A673 (cell line): ENCODE measurements at regions not wholly inside any gene's neighbourhood (a gene's known extent, or its start where the extent isn't known, plus 50 kb on each side); places are given as distances from the start of the nearest gene placed in this dataset.

ENCODE experiments used
- BruUV-seq: library from RNA; stranded (reverse); fragments of 400-500 nt; replicated peaks from 2 replicates; lab custom pipeline; 2021; lab: Mats Ljungman, UMichigan
- CTCF ChIA-PET: fragments of 300-600 bp; sonication (Branson Sonifier 250); formaldehyde crosslinking; loops from one replicate; lab custom pipeline; 2022; ENCODE audit warnings: antibody characterized with exemption; lab: Charles Lee
- POLR2A ChIA-PET: fragments of 300-600 bp; sonication (Branson Sonifier 250); formaldehyde crosslinking; loops from one replicate; lab custom pipeline; 2022; ENCODE audit warnings: antibody characterized with exemption; ENCODE audit not compliant: low non-redundant PET; lab: Charles Lee
- DNase-seq: peaks from one replicate; pipeline ENCODE4 v3.0.0-alpha.2; 2015; ENCODE audit warnings: low spot score
- H3K27ac ChIP-seq: fragments of 200-600 bp; sonication (generic); 2 replicates; pipeline ENCODE4 v1.5.1; 2016; ENCODE audit warnings: mixed run types, low read depth, mild to moderate bottlenecking, mixed read lengths, antibody characterized with exemption, low read length; ENCODE audit not compliant: poor library complexity, severe bottlenecking
- H3K27me3 ChIP-seq: fragments of 200-600 bp; sonication (generic); replicated peaks from 2 replicates; pipeline ENCODE4 v1.6.1; 2017; ENCODE audit warnings: mixed run types, low read depth, mild to moderate bottlenecking, mixed read lengths, antibody characterized with exemption, low read length; ENCODE audit not compliant: insufficient read depth, poor library complexity
- H3K36me3 ChIP-seq: fragments of 200-600 bp; sonication (generic); 2 replicates; pipeline ENCODE4 v1.6.1; 2016; ENCODE audit warnings: mixed run types, mild to moderate bottlenecking, mixed read lengths, antibody characterized with exemption, low read length; ENCODE audit not compliant: insufficient read depth, poor library complexity, severe bottlenecking
- H3K4me1 ChIP-seq: fragments of 200-600 bp; sonication (generic); 2 replicates; pipeline ENCODE4 v1.6.1; 2017; ENCODE audit warnings: mixed run types, mild to moderate bottlenecking, mixed read lengths, antibody characterized with exemption, low read length; ENCODE audit not compliant: insufficient read depth, poor library complexity, severe bottlenecking
- H3K4me3 ChIP-seq: fragments of 200-600 bp; sonication (generic); 2 replicates; pipeline ENCODE4 v1.5.1; 2016; ENCODE audit warnings: low read depth, mixed run types, mild to moderate bottlenecking, mixed read lengths, low read length; ENCODE audit not compliant: poor library complexity, severe bottlenecking
- H3K9me3 ChIP-seq: fragments of 200-600 bp; sonication (generic); 2 replicates; pipeline ENCODE4 v1.6.1; 2016; ENCODE audit warnings: mixed run types, low read depth, mild to moderate bottlenecking, mixed read lengths, antibody characterized with exemption, low read length; ENCODE audit not compliant: poor library complexity, severe bottlenecking
- CTCF ChIP-seq: fragments of 300-800, 200-600 bp; sonication (generic); conservative IDR thresholded peaks from 2 replicates; pipeline ENCODE4 v1.5.1; 2017; ENCODE audit warnings: low read depth, mild to moderate bottlenecking, antibody characterized with exemption, low read length, moderate library complexity, mixed read lengths
- EZH2 ChIP-seq: fragments of 200-600 bp; sonication (generic); IDR thresholded peaks from 2 replicates; pipeline ENCODE4 v1.6.1; 2017; ENCODE audit warnings: borderline replicate concordance, low read depth, mild to moderate bottlenecking, mixed read lengths, antibody characterized with exemption, low read length; ENCODE audit not compliant: poor library complexity, severe bottlenecking
- intact Hi-C: fragments of 100-400 bp; cut with micrococcal nuclease; formaldehyde crosslinking; loops from one replicate; pipeline ENCODE4 v1.10.0; 2022; ENCODE audit not compliant: unreplicated experiment

GRCh38 chr20:7741866-7742265 is 198.4 kb downstream of the HAO1 start:
- H3K27me3 ChIP-seq = peaks cover 3% of the 10 kb centered on the region
- intact Hi-C loops = no loop called here

GRCh38 chr20:7742479-7742878 is 197.8 kb downstream of the HAO1 start:
- Histone ChIP-seq H3K4me3 (no peak overlapping the region), H3K36me3 (no peaks in the 10 kb centered on the region), H3K27me3 (peaks cover 3% of the 10 kb centered on the region), H3K9me3 (no peaks in the 10 kb centered on the region), H3K27ac (no peak overlapping the region), H3K4me1 (no peaks in the 10 kb centered on the region)
- ChIA-PET POLR2A (no interaction called here), CTCF (no interaction called here)
- intact Hi-C loops = no loop called here
- no TSS peak for BruUV-seq
- DNase-seq = no peak
- TF ChIP-seq EZH2 (no peak), CTCF (no peak)

More at GRCh38 chr20:7741866-7742265, 198.4 kb downstream of the HAO1 start:
- Histone ChIP-seq H3K4me1 (no peaks in the 10 kb centered on the region), H3K27ac (no peak overlapping the region), H3K9me3 (no peaks in the 10 kb centered on the region), H3K4me3 (no peak overlapping the region), H3K36me3 (no peaks in the 10 kb centered on the region)
- TF ChIP-seq CTCF (no peak), EZH2 (no peak)
- POLR2A ChIA-PET = no interaction called here
- CTCF ChIA-PET = no interaction called here
- no TSS peak for BruUV-seq
- DNase-seq = no peak

- Histone ChIP-seq H3K4me3 (no peak overlapping the region), H3K4me1 (no peaks in the 10 kb centered on the region), H3K27ac (no peak overlapping the region), H3K9me3 (no peaks in the 10 kb centered on the region), H3K27me3 (peaks cover 3% of the 10 kb centered on the region), H3K36me3 (no peaks in the 10 kb centered on the region)
- TF ChIP-seq CTCF = no peak
- TF ChIP-seq EZH2 = no peak
- intact Hi-C loops = no loop called here
- BruUV-seq = no TSS peak
- CTCF ChIA-PET = no interaction called here
- no peak for DNase-seq
- POLR2A ChIA-PET = no interaction called here
Observed at GRCh38 chr20:7744411-7744810, 195.8 kb downstream of the HAO1 start.
